ENCODE measurements at regions not wholly inside any gene's neighbourhood (a gene's known extent, or its start where the extent isn't known, plus 50 kb on each side); places are given as distances from the start of the nearest gene placed in this dataset.
"Not testable (repeated sequence)": the region's sequence is repeated elsewhere in the genome, so short reads cannot be mapped to it uniquely, and the experiment has no call there.

DNA sequence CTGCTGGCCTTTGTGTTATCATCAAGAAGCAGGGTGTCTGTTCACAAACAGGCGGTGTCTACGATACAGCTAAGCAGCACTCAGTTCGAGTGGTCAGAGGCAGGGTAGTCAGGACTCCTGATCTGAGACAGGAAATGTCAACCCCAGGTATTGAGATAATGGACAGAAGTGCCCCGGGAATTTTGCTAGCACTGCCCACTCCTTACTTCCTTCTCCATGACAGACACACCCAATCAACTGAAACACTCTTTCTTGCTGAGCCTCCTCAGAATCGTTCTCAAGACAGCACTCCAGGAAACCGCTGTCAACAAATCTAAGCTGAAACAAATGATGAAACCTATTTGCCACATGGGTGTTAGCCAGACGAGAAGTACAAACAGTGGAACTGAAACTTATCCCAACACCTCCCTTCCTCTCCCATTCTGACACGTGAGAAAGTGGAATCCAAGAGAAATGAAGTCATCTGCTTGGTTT is 109.3 kb downstream of the GTF2IRD2B start:
- not testable (repeated sequence) for H3K4me3 Mint-ChIP-seq, H3K27ac Mint-ChIP-seq, H3K36me3 Mint-ChIP-seq, H3K4me1 Mint-ChIP-seq, H3K9me3 Mint-ChIP-seq, H3K27me3 Mint-ChIP-seq

DNA sequence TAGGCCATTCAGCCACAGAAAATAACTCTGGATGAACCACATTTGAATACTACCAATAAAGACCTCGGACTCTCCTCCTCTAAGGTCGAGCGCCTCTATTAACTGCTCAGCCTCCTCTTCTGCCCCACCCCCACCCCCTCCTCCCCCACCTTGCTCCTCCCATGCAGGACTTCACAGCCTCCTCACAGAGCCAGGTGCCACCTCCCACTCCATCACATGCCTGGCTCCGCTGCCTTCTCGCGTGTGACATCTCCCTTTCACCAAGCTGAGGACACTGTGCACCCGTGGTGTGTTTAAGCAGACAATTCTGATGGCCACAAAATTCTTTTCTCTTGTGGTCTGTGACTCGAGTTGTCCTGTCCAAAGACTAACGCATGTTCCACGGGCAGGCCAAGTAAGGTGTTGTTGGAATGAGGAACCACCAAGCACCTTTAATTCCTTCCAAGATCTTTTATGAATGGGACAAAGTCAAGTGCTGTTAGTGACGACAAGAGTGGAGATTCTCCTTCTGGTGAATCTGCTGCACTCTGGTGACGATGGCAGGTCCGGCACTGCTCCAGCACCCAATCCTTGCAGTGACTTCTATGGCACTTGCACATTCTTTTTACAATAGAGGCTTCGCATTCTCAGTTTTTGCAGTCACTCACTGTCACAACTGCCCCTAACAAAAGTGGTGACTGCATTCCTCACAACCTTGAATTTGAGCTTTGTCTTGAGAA is 113.1 kb downstream of the GTF2IRD2B start:
- not testable (repeated sequence) for H3K27me3 Mint-ChIP-seq, H3K9me3 Mint-ChIP-seq, H3K4me3 Mint-ChIP-seq, H3K4me1 Mint-ChIP-seq, H3K36me3 Mint-ChIP-seq, H3K27ac Mint-ChIP-seq

DNA sequence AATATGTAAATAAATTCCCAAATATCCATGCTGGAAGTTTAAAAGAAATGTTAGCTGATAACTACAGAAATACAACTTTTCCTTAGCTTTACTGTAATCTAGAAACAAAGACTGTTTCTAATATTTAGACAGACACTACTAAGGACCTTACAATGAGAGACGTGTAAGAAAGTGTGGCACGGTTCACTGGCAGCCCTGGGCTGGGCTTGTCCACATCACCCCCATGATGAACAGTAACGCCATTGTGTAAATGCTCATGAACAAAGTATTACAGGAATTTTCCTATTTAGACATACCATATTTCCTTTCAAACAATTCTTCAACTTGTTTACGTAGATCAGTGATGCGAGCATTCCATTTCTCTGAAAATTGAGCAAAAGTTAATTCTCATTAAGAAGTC is 123.1 kb downstream of the GTF2IRD2B start:
- not testable (repeated sequence) for H3K36me3 Mint-ChIP-seq, H3K27me3 Mint-ChIP-seq, H3K4me3 Mint-ChIP-seq, H3K27ac Mint-ChIP-seq, H3K9me3 Mint-ChIP-seq, H3K4me1 Mint-ChIP-seq

DNA sequence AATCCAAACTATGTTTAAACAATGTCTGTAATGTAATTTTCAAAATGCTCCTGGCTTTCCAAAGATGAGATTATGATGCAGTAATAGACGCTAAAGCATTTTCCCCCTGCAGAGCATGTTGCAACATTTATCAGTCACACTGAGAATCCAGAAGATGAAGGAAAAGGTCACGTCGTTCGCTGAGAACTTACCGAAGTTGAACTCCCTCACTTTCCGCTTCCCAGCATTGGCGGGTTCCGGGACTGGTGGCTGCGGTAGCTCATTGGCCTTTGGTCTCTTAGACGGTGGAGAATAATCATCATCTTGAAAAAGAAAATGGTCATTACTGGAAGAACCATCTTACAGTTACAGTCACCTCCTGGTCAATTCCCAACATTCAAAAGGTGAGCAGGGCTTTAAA is 124.6 kb downstream of the GTF2IRD2B start:
- H3K4me1 Mint-ChIP-seq, H3K27ac Mint-ChIP-seq, H3K4me3 Mint-ChIP-seq, H3K9me3 Mint-ChIP-seq, H3K36me3 Mint-ChIP-seq, H3K27me3 Mint-ChIP-seq: not testable (repeated sequence)

GRCh38 chr7:75226102-75226501 is 133.7 kb downstream of the GTF2IRD2B start:
- not testable (repeated sequence) for H3K4me1 Mint-ChIP-seq, H3K4me3 Mint-ChIP-seq, H3K36me3 Mint-ChIP-seq, H3K9me3 Mint-ChIP-seq, H3K27ac Mint-ChIP-seq, H3K27me3 Mint-ChIP-seq

- not testable (repeated sequence) for H3K4me3 Mint-ChIP-seq, H3K9me3 Mint-ChIP-seq, H3K27ac Mint-ChIP-seq, H3K4me1 Mint-ChIP-seq, H3K36me3 Mint-ChIP-seq, H3K27me3 Mint-ChIP-seq
Observed at GRCh38 chr7:75229558-75229957, 137.2 kb downstream of the GTF2IRD2B start.

DNA sequence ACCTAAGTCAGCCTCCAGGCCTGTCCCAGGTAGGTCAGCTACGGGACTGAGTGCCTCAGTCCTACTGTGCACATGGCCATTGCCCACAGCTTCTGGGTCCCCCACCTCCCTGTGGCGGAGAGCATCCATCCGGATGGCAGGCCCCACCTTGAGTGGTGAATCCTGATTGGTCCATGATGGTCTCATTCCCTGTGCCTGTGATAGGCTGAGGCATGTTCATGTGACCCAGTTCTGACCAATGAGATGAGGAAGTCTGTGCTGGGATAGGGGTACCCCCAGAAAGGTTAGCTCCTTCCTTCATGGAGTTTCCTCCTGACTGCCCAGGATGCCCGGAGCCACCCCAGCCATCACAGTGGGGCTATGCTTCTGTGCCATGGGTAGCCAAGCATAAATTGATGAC is 138.2 kb downstream of the GTF2IRD2B start:
- H3K27me3 Mint-ChIP-seq, H3K36me3 Mint-ChIP-seq, H3K9me3 Mint-ChIP-seq, H3K4me1 Mint-ChIP-seq, H3K27ac Mint-ChIP-seq, H3K4me3 Mint-ChIP-seq: not testable (repeated sequence)

DNA sequence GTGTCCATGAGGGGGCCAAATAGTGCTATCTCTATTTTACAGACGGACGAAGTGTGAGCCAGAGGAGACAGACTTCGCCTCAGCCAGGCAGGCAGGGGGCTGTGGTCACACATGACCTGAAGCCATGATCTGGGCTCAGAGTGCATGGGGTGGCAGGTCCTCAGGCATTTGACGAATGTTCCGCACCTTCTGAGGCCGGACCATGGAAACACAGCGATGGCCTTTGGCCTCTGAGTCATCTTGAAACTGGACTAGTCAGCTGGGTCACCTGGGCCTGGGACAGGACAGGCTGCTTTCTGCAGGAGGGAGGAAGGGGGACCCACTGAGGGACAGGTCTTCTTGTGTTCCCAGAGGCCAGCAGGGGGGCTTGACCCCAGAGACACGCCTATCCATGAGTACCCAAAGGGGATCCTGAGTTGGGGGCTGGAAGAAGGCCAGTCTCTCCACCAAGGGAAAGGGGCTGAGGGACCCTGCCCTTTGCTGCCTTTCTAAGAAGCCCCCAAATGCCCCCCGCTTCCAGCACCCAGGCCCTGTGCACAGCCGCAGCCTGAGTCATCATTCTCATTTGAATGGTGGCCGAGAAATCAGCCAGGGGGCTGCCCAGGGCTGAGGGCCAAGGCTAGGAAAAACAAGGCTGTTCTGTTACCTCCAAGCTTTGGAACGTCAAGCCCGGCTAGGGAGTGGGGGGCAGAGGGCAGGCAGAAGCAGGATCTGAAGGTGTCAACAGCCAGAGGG is 142.9 kb downstream of the GTF2IRD2B start:
- H3K4me3 Mint-ChIP-seq, H3K27me3 Mint-ChIP-seq, H3K27ac Mint-ChIP-seq, H3K4me1 Mint-ChIP-seq, H3K36me3 Mint-ChIP-seq, H3K9me3 Mint-ChIP-seq: not testable (repeated sequence)

DNA sequence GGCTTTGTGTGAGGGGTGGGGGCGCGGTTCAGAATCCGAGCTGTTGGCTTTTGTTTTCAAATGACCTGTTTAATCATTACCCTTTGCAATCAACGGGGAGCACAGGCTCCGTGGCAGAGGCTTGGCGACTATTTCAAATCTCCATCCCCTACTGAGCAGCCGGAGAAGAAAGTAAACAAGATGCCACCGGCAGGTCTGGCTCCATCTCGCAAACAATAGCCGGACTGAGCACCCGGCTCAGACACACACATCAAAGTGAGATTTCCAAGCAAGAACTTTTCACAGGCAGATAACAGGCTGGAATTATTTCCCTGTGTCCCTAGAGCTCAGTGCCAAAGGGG is 143.4 kb downstream of the GTF2IRD2B start:
- H3K4me3 Mint-ChIP-seq = not testable (repeated sequence)

GRCh38 chr7:75237255-75238187 is 145.1 kb downstream of the GTF2IRD2B start:
- peak overlapping the region in 1 of 4 donors; percentile 46 for H3K4me3 Mint-ChIP-seq
- not testable (repeated sequence) for H3K36me3 Mint-ChIP-seq, H3K9me3 Mint-ChIP-seq

More for the DNA sequence above, 143.4 kb downstream of the GTF2IRD2B start:
- H3K27me3 Mint-ChIP-seq, H3K36me3 Mint-ChIP-seq, H3K27ac Mint-ChIP-seq, H3K9me3 Mint-ChIP-seq, H3K4me1 Mint-ChIP-seq: not testable (repeated sequence)

DNA sequence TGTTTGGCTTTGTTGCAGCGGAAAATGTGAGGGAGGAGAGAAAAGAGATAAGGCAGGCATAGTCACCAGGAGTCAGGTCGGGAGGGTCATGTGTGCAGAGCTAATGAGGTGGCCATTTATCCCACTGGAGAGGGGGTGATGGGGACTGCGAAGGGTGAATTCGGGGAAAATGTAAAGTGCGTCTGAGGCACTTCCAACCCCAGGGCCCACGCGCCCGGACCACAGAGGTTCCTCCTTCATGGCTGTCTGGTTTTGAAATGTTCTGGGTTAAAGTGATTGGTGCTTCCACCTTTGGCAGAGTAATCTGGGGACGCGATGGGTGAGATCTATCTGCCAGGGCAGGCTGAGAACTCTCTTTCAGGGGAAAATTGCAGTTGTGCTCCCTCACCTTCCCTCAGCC is 145.9 kb downstream of the GTF2IRD2B start:
- H3K27ac Mint-ChIP-seq, H3K36me3 Mint-ChIP-seq, H3K4me3 Mint-ChIP-seq, H3K27me3 Mint-ChIP-seq, H3K9me3 Mint-ChIP-seq, H3K4me1 Mint-ChIP-seq: not testable (repeated sequence)

More at GRCh38 chr7:75237255-75238187, 145.1 kb downstream of the GTF2IRD2B start:
- not testable (repeated sequence) for H3K27ac Mint-ChIP-seq, H3K4me1 Mint-ChIP-seq, H3K27me3 Mint-ChIP-seq

- not testable (repeated sequence) for H3K27me3 Mint-ChIP-seq, H3K27ac Mint-ChIP-seq, H3K4me3 Mint-ChIP-seq, H3K4me1 Mint-ChIP-seq, H3K9me3 Mint-ChIP-seq, H3K36me3 Mint-ChIP-seq
Observed at GRCh38 chr7:75243638-75244037, 151.2 kb downstream of the GTF2IRD2B start.

- H3K9me3 Mint-ChIP-seq, H3K4me3 Mint-ChIP-seq, H3K27ac Mint-ChIP-seq, H3K27me3 Mint-ChIP-seq, H3K4me1 Mint-ChIP-seq, H3K36me3 Mint-ChIP-seq: not testable (repeated sequence)
Observed at GRCh38 chr7:75248216-75248615, 147.2 kb upstream of the TRIM73 start.

- H3K4me3 Mint-ChIP-seq, H3K9me3 Mint-ChIP-seq, H3K27me3 Mint-ChIP-seq, H3K4me1 Mint-ChIP-seq, H3K36me3 Mint-ChIP-seq, H3K27ac Mint-ChIP-seq: not testable (repeated sequence)
Observed at GRCh38 chr7:75254238-75254637, 141.2 kb upstream of the TRIM73 start.

GRCh38 chr7:75257442-75257841 is 138.0 kb upstream of the TRIM73 start:
- not testable (repeated sequence) for H3K27me3 Mint-ChIP-seq, H3K4me1 Mint-ChIP-seq, H3K36me3 Mint-ChIP-seq, H3K4me3 Mint-ChIP-seq, H3K27ac Mint-ChIP-seq, H3K9me3 Mint-ChIP-seq

All from IgD-negative memory B cell (primary cell).